GM12864 (cell line): ENCODE measurements at regions not wholly inside any gene's neighbourhood (a gene's known extent, or its start where the extent isn't known, plus 50 kb on each side); places are given as distances from the start of the nearest gene placed in this dataset.
"Not testable (repeated sequence)": the region's sequence is repeated elsewhere in the genome, so short reads cannot be mapped to it uniquely, and the experiment has no call there.

Experiments
- DNase-seq: peaks from one replicate; pipeline ENCODE4 v3.0.0-alpha.2; 2011; ENCODE audit warnings: low read depth
- H3K4me3 ChIP-seq: 2 replicates; pipeline ENCODE4 v1.5.1; 2011; ENCODE audit warnings: mild to moderate bottlenecking, low read depth, low read length, control low read depth
- TF ChIP-seq, protein P1 (sequence below): IDR thresholded peaks from 2 replicates; pipeline ENCODE4 v1.5.1; 2011; ENCODE audit warnings: low read depth, mild to moderate bottlenecking, moderate library complexity, low read length, control low read depth, inconsistent platforms; ENCODE audit errors: missing control alignments

GRCh38 chr20:53725575-53725970 is 131.9 kb upstream of the ZNF217 start:
- TF ChIP-seq, protein P1, sequence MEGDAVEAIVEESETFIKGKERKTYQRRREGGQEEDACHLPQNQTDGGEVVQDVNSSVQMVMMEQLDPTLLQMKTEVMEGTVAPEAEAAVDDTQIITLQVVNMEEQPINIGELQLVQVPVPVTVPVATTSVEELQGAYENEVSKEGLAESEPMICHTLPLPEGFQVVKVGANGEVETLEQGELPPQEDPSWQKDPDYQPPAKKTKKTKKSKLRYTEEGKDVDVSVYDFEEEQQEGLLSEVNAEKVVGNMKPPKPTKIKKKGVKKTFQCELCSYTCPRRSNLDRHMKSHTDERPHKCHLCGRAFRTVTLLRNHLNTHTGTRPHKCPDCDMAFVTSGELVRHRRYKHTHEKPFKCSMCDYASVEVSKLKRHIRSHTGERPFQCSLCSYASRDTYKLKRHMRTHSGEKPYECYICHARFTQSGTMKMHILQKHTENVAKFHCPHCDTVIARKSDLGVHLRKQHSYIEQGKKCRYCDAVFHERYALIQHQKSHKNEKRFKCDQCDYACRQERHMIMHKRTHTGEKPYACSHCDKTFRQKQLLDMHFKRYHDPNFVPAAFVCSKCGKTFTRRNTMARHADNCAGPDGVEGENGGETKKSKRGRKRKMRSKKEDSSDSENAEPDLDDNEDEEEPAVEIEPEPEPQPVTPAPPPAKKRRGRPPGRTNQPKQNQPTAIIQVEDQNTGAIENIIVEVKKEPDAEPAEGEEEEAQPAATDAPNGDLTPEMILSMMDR: no peak
- no peak for DNase-seq
- no peak overlapping the region for H3K4me3 ChIP-seq

GRCh38 chr20:53723621-53724020 is 130.0 kb upstream of the ZNF217 start:
- no peak overlapping the region for H3K4me3 ChIP-seq
- TF ChIP-seq, protein P1: no peak
- no peak for DNase-seq

DNA sequence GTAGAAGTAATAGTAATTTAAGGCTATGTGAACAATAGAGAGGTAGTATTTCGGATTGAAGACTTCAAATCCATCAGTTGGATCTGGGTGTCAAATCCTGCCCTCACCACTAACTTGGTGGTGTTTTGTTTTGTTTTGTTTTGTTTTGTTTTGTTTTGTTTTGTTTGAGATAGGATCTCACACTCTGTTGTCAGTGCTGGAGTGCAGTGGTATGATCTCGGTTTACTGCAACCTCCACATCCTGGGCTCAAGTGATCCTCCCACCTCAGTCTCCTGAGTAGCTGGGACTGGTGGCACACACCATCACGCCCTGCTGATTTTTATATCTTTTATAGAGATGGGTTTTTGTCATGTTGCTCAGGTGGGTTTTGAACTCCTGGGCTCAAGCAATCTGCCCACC is 129.4 kb upstream of the ZNF217 start:
- no peak for DNase-seq
- TF ChIP-seq, protein P1: no peak
- no peak overlapping the region for H3K4me3 ChIP-seq

DNA sequence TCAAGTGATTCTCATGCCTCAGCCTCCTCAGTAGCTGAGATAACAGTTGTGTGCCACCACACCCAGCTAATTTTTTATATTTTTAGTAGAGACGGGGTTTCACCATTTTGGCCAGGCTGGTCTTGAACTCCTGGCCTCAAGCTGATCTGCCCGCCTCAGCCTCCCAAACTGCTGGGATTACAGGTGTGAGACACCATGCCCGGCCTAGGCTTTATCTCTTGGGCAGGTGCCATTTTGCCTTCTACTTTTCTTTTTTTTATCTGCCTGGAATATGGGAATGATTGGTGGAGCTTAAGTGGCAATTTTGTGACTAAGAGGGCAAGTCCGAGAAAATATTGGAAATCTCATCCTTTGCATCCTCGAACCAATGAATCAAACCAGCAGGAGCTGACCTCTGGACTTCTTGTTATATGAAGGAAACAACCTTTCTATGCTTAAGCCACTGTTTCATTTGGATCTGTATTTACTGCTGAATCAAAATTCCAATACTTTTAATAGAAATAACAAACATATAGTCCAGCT is 128.9 kb upstream of the ZNF217 start:
- no peak overlapping the region for H3K4me3 ChIP-seq
- DNase-seq: no peak
- TF ChIP-seq, protein P1: no peak

DNA sequence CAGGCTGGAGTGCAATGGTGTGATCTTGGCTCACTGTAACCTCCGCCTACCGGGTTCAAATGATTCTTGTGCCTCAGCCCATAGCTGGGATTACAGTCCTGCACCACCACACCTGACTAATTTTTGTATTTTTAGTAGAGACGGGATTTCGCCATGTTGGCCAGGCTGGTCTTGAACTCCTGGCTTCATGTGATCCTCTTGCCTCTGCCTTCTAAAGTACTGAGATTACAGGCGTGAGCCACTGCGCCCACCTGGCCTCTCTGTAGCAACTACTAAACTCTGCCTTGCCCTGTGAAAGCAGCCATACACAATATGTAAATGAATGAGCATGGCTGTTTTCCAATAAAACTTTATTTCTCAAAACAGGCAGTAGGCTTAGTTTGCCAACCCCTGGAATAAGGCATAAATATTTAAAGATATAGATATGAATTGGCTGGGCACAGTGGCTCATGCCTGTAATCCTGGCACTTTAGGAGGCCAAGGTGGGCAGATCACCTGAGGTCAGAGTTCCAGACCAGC is 127.9 kb upstream of the ZNF217 start:
- not testable (repeated sequence) for H3K4me3 ChIP-seq, DNase-seq

- H3K4me3 ChIP-seq, DNase-seq: not testable (repeated sequence)
Measured at GRCh38 chr20:53719171-53719803, 125.6 kb upstream of the ZNF217 start.

- DNase-seq: no peak
- H3K4me3 ChIP-seq: no peak overlapping the region
- TF ChIP-seq, protein P1: no peak
Measured at GRCh38 chr20:53718142-53719021, 124.7 kb upstream of the ZNF217 start.
